Large intestine (tissue), 3 donors: ENCODE measurements at regions not wholly inside any gene's neighbourhood (a gene's known extent, or its start where the extent isn't known, plus 50 kb on each side); places are given as distances from the start of the nearest gene placed in this dataset.

Source experiments
- DNase-seq, 2 donors: peaks; one replicate each; pipeline versions ENCODE4 v3.0.0 to v3.0.0-alpha.2; 2013
- H3K27ac ChIP-seq: one replicate; pipeline ENCODE4 v1.5.1; 2013; ENCODE audit warnings: low read length
- H3K27me3 ChIP-seq: 2 replicates; pipeline ENCODE4 v1.6.1; 2013; ENCODE audit warnings: low read length; ENCODE audit not compliant: control insufficient read depth, insufficient read depth
- H3K36me3 ChIP-seq: 2 replicates; pipeline ENCODE4 v1.6.1; 2013; ENCODE audit warnings: low read length; ENCODE audit not compliant: control insufficient read depth, insufficient read depth
- H3K4me1 ChIP-seq: one replicate; pipeline ENCODE4 v1.6.1; 2013; ENCODE audit warnings: low read length; ENCODE audit not compliant: control insufficient read depth, insufficient read depth
- H3K4me3 ChIP-seq: one replicate; pipeline ENCODE4 v1.5.1; 2013; ENCODE audit warnings: low read length
- H3K9me3 ChIP-seq: one replicate; pipeline ENCODE4 v1.6.1; 2013; ENCODE audit warnings: mild to moderate bottlenecking, low read depth, low read length, moderate library complexity; ENCODE audit not compliant: control insufficient read depth
- WGBS: methylation state at CpG from one replicate; pipeline ENCODE4 v1.1.5; 2013; ENCODE audit warnings: low lambda C conversion rate; ENCODE audit not compliant: insufficient coverage; 5-methylcytosine and 5-hydroxymethylcytosine counted together

DNA sequence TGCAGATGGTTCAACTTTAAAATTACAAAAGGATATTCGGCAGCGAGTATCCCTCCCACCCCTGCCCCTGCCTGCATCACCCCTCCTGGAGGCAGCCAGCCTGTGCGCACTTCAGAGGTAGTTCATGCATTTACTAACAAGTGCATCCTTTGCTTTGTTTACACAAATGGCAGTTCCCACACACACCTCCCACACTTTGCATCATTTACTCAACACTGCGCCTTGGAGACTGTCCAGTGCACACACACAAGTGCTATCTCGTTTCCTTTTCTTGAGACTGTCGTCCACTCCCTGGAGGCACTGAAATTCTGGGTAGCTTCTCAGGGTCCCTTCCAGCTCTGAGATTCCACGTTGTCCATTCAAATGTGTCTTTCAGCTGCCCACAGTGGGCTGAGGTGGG is 53.1 kb upstream of the VSX1 start:
- Histone ChIP-seq H3K4me1 (no peaks in the 10 kb centered on the region), H3K27ac (no peak overlapping the region), H3K36me3 (no peaks in the 10 kb centered on the region), H3K27me3 (peaks cover 11% of the 10 kb centered on the region), H3K4me3 (no peak overlapping the region), H3K9me3 (no peaks in the 10 kb centered on the region)
- no peak for DNase-seq
- WGBS, result no CpG with 5 or more reads among the region's 7 CpGs

DNA sequence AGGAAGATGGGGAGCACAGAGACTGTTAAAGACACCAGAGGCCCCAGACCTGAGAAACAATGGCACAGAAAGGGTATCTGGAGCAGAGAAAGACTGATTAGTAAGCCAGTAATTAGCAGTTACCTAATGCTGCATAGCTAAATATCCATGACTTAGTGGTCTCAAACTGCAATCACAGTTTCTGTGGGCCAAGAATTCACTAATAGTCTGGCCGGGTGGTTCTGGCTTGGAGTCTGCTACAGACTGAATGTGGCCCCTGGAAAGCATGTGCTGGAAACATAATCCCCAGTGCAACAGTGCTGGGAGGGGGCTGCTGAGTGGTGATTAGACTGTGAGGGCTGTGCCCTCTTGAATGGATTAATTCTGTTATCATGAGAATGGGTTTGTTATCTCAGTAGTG is 54.1 kb upstream of the VSX1 start:
- H3K36me3 ChIP-seq, result no peaks in the 10 kb centered on the region
- no peaks in the 10 kb centered on the region for H3K4me1 ChIP-seq
- DNase-seq, result no peak
- H3K9me3 ChIP-seq, result no peaks in the 10 kb centered on the region
- no peak overlapping the region for H3K4me3 ChIP-seq
- H3K27ac ChIP-seq, result no peak overlapping the region
- peaks cover 18% of the 10 kb centered on the region for H3K27me3 ChIP-seq
- WGBS, result no CpG with 5 or more reads among the region's 1 CpG

DNA sequence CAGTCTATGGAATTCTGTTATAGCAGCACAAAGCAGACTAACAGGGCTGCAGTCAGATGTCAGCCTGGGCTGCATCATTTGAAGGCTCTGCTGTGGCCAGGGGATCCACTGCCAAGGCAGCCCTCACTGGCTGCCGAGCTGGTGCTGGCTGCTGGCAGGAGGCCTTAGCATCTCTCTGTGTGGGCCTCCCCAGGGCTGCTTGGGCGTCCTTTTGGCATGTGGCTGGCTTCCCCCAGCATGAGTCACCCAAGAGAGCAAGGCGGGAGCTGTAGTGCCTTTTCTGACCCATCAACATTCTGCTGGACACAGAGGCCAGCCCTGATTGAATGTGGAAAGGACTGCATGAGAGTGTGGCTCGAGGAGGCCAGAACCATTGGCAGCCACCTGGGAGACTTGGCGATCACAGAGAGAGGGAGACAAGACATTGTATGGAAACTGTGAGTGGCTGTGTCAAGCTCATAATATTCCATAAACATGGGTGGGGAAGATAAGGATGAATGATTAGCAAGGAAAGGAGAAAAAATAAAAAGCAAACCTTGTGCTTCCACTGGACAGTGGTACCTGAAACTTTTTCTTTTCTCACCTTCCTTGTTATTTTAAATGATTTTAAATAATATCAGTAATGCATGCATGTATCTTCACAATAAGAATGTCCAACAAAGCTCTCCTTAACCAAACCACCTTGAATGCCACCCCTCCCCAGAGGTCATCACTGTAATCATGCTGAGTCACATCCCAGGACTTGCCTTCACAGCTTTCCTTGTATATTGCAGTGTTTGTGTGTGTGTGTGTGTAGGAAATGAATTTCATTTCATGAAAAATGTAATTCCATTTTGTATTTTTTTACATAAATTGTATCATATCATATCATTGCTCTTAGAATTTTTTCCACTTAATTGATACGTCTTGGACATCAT is 55.0 kb upstream of the VSX1 start:
- Histone ChIP-seq H3K27me3 (peaks cover 25% of the 10 kb centered on the region), H3K9me3 (no peaks in the 10 kb centered on the region), H3K27ac (no peak overlapping the region), H3K4me1 (no peaks in the 10 kb centered on the region), H3K4me3 (no peak overlapping the region), H3K36me3 (no peaks in the 10 kb centered on the region)
- 100% methylated on average over 1 of the region's 6 CpGs for WGBS
- no peak for DNase-seq

DNA sequence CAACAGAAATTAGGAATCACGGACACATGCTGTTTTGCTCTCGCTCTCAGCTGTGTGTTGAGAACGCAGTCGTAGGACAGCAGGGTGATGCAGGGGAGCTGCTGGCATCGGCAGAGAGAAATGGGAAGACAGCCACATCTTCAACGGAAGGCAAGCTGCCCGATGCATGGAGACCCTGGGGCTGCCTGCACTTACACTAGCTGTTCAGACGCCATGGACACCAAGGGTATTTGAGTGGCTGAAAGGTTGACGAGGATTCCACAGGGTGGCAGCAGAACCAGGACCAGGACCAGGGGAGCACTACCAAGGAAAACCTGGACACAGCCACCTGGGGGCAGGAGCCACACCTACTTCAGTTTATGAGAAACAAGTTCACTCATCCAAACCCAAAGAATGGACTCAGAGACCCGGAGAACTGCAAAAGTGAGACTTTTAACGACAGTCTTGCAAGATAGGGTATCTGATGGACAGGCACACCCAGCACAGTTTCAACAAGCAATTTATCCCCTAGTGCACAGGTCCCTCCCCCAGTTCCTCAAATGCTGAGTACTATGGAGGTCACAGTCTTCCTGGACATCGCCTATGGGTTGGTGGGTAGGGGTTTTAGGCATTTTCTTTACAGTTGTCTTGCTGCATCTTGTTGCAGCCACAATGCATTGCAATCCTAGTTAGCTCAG is 56.3 kb upstream of the ENTPD6 start:
- Histone ChIP-seq H3K27me3 (peaks cover 25% of the 10 kb centered on the region), H3K4me1 (no peaks in the 10 kb centered on the region), H3K27ac (no peak overlapping the region), H3K36me3 (no peaks in the 10 kb centered on the region), H3K4me3 (no peak overlapping the region), H3K9me3 (no peaks in the 10 kb centered on the region)
- WGBS, result no CpG with 5 or more reads among the region's 12 CpGs
- DNase-seq, result no peak

DNA sequence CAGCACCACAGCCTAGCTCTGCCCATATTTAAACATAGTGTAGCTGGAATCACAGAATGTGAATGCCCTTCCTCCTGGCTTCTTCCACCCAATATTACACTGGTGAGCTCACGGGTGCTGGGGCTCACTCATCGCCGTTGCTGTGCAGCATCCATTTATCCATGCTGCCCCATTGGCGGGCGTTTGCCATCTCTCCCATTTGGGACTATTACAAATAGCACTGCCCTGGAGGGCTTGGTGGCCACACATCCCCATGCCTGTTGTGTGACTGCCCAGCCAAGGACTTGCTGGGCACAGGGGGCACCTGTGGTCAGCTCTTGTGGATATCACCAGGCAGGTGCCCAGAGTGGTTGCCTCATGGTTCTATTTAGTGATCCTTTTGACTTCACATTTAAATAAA is 54.5 kb upstream of the ENTPD6 start:
- Histone ChIP-seq H3K4me3 (no peak overlapping the region), H3K4me1 (no peaks in the 10 kb centered on the region), H3K27ac (no peak overlapping the region), H3K36me3 (no peaks in the 10 kb centered on the region), H3K27me3 (peaks cover 32% of the 10 kb centered on the region), H3K9me3 (no peaks in the 10 kb centered on the region)
- no CpG with 5 or more reads among the region's 5 CpGs for WGBS
- no peak for DNase-seq

DNA sequence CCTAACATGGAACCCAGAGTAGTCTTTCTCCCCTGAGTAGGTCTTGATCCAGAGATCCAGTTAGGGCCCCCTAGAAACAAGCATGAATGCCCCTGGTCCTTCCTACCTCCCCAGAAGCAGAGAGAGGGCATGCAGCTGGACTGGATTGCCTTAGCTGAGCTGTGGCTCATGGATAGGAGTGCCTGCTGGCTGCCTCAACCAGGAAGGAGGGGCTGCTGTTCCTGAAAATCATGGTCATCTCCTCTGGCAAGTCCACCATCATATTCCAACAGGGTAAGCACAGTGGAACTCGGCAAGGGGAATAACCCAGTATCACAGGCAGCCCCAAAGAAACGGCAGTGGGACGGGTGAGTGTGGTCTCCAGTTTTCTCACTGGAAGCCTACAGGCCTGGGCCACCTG is 53.1 kb upstream of the ENTPD6 start:
- no peaks in the 10 kb centered on the region for H3K4me1 ChIP-seq
- no peaks in the 10 kb centered on the region for H3K9me3 ChIP-seq
- no peaks in the 10 kb centered on the region for H3K36me3 ChIP-seq
- DNase-seq, result no peak
- peaks cover 44% of the 10 kb centered on the region for H3K27me3 ChIP-seq
- H3K4me3 ChIP-seq, result no peak overlapping the region
- WGBS, result no CpG with 5 or more reads among the region's 3 CpGs
- no peak overlapping the region for H3K27ac ChIP-seq

DNA sequence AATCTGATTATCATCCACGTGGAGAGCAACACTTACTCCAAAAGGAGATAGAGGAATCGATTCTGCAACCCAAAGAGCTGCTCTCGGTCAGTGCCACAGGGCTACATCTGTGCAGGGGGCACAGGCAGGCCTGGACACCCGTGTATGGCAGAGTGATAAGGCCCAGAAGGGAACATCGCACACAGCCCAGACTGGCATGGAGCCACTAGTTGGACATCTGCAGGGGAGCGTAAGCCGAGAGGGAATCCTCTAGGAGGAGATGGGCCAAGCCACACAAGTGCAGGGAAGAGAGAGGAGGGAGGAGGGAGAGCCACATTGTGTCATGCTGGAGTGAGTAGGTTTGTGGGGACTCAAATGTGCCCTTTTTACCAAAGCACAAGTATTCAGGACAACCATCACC is 50.4 kb upstream of the ENTPD6 start:
- no peak overlapping the region for H3K27ac ChIP-seq

More for the DNA sequence above, 50.4 kb upstream of the ENTPD6 start:
- Histone ChIP-seq H3K4me3 (no peak overlapping the region), H3K36me3 (no peaks in the 10 kb centered on the region), H3K9me3 (no peaks in the 10 kb centered on the region), H3K4me1 (peaks cover 4% of the 10 kb centered on the region), H3K27me3 (peaks cover 62% of the 10 kb centered on the region)
- WGBS, result 29% methylated on average over 1 of the region's 7 CpGs
- no peak for DNase-seq
